Lower lobe of right lung (tissue), 2 donors: ENCODE measurements at regions not wholly inside any gene's neighbourhood (a gene's known extent, or its start where the extent isn't known, plus 50 kb on each side); places are given as distances from the start of the nearest gene placed in this dataset.

Source experiments
- ATAC-seq, 2 donors: fragments of 200-7000 bp; cut with Tn5 transposase; one replicate each; pipeline ENCODE4 v1.9.1; 2020 to 2022; ENCODE audit warnings: mild to moderate bottlenecking in 2 of 2, moderate library complexity in 2 of 2
- DNase-seq: peaks from one replicate; pipeline ENCODE4 v3.0.0-alpha.2; 2020
- H3K27ac ChIP-seq: fragments of 200-600 bp; one replicate; pipeline ENCODE4 v1.8.0; 2022
- H3K27me3 ChIP-seq: fragments of 200-600 bp; one replicate; pipeline ENCODE4 v1.8.0; 2022; ENCODE audit warnings: low read depth
- H3K36me3 ChIP-seq: fragments of 200-600 bp; one replicate; pipeline ENCODE4 v1.8.0; 2022; ENCODE audit warnings: mild to moderate bottlenecking
- H3K4me1 ChIP-seq: fragments of 200-600 bp; one replicate; pipeline ENCODE4 v1.8.0; 2022
- H3K4me3 ChIP-seq: fragments of 200-600 bp; one replicate; pipeline ENCODE4 v1.8.0; 2022; ENCODE audit warnings: mild to moderate bottlenecking
- H3K9me3 ChIP-seq: fragments of 200-600 bp; one replicate; pipeline ENCODE4 v1.8.0; 2022
- intact Hi-C: fragments of 100-400 bp; cut with DNase I; formaldehyde crosslinking; loops from one replicate; pipeline ENCODE4 v1.11.0; 2022
- TF ChIP-seq, protein P1 (sequence below): fragments of 200-600 bp; IDR thresholded peaks from one replicate; pipeline ENCODE4 v1.8.0; 2022; ENCODE audit warnings: antibody characterized with exemption, mild to moderate bottlenecking
- donor health status: DM: no; HTN: yes; CAD: no; lungs with severe emphysema.

DNA sequence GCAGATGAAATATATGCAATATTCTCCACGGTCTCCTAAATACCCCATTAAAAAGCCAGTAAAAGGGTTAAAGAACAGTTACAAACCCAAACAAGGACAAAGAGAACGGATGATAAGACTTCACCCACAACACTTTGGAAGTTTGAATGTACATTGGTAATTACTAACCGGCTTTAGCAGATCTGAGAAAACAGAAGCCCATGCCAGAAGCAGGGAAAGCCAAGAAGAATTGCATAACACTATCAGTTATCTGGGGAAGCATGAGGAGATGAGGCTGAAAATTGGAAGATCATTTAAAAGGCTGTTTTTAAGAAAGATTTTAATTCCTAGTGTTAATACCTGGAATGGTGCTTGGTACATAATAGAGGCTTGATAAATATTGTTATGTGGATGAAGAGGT is 55.6 kb upstream of the MYBPC1 start:
- H3K9me3 ChIP-seq, result no peaks in the 10 kb centered on the region
- no peaks in the 10 kb centered on the region for H3K27me3 ChIP-seq
- H3K27ac ChIP-seq, result no peak overlapping the region
- no peak for DNase-seq
- H3K36me3 ChIP-seq, result no peaks in the 10 kb centered on the region
- no peaks in the 10 kb centered on the region for H3K4me1 ChIP-seq
- TF ChIP-seq, protein P1, sequence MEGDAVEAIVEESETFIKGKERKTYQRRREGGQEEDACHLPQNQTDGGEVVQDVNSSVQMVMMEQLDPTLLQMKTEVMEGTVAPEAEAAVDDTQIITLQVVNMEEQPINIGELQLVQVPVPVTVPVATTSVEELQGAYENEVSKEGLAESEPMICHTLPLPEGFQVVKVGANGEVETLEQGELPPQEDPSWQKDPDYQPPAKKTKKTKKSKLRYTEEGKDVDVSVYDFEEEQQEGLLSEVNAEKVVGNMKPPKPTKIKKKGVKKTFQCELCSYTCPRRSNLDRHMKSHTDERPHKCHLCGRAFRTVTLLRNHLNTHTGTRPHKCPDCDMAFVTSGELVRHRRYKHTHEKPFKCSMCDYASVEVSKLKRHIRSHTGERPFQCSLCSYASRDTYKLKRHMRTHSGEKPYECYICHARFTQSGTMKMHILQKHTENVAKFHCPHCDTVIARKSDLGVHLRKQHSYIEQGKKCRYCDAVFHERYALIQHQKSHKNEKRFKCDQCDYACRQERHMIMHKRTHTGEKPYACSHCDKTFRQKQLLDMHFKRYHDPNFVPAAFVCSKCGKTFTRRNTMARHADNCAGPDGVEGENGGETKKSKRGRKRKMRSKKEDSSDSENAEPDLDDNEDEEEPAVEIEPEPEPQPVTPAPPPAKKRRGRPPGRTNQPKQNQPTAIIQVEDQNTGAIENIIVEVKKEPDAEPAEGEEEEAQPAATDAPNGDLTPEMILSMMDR, result no peak
- intact Hi-C loops, result no loop called here
- peak in 1 of 2 donors; percentile 26 for ATAC-seq
- H3K4me3 ChIP-seq, result no peak overlapping the region
